ENCODE measurements at regions not wholly inside any gene's neighbourhood (a gene's known extent, or its start where the extent isn't known, plus 50 kb on each side); places are given as distances from the start of the nearest gene placed in this dataset.

GRCh38 chr16:65481956-65482355 lies 360.1 kb upstream of the CDH11 start:
- Histone ChIP-seq H3K27me3 (ENCODE audit: control insufficient read depth, insufficient read depth, low read length) (no peaks in the 10 kb centered on the region), H3K27ac (ENCODE audit: low read depth, low read length) (no peak overlapping the region), H3K4me3 (ENCODE audit: low read depth, low read length) (no peak overlapping the region), H3K36me3 (ENCODE audit: control insufficient read depth, insufficient read depth, low read length) (no peaks in the 10 kb centered on the region), H3K9me3 (ENCODE audit: control insufficient read depth, insufficient read depth, low read length) (no peaks in the 10 kb centered on the region), H3K4me1 (ENCODE audit: control insufficient read depth, insufficient read depth, low read length) (no peaks in the 10 kb centered on the region)
- DNase-seq (ENCODE audit: low read depth in 4 of 6, low spot score in 6 of 6) = no peak
- WGBS (ENCODE audit: insufficient coverage) = 86% methylated on average over 2 of the region's 4 CpGs

- WGBS (ENCODE audit: insufficient coverage) = 37% methylated on average over 7 of the region's 11 CpGs
- H3K27me3 ChIP-seq (ENCODE audit: control insufficient read depth, insufficient read depth, low read length) = no peaks in the 10 kb centered on the region
These were observed 358.6 kb upstream of the CDH11 start for GRCh38 chr16:65480281-65481091.

GRCh38 chr16:65476448-65476955 lies 354.6 kb upstream of the CDH11 start:
- no peak for DNase-seq (ENCODE audit: low read depth in 4 of 6, low spot score in 6 of 6)
- no peak overlapping the region for H3K4me3 ChIP-seq (ENCODE audit: low read depth, low read length)
- no peaks in the 10 kb centered on the region for H3K27me3 ChIP-seq (ENCODE audit: control insufficient read depth, insufficient read depth, low read length)
- H3K36me3 ChIP-seq (ENCODE audit: control insufficient read depth, insufficient read depth, low read length) = no peaks in the 10 kb centered on the region
- H3K27ac ChIP-seq (ENCODE audit: low read depth, low read length) = no peak overlapping the region
- H3K9me3 ChIP-seq (ENCODE audit: control insufficient read depth, insufficient read depth, low read length) = no peaks in the 10 kb centered on the region
- H3K4me1 ChIP-seq (ENCODE audit: control insufficient read depth, insufficient read depth, low read length) = no peaks in the 10 kb centered on the region
- WGBS (ENCODE audit: insufficient coverage) = 78% methylated on average over 1 of the region's 5 CpGs

More at GRCh38 chr16:65480281-65481091, 358.6 kb upstream of the CDH11 start:
- no peak overlapping the region for H3K27ac ChIP-seq (ENCODE audit: low read depth, low read length)
- no peaks in the 10 kb centered on the region for H3K36me3 ChIP-seq (ENCODE audit: control insufficient read depth, insufficient read depth, low read length)
- DNase-seq (ENCODE audit: low read depth in 4 of 6, low spot score in 6 of 6) = peak in 1 of 6 donors; percentile 24
- H3K4me1 ChIP-seq (ENCODE audit: control insufficient read depth, insufficient read depth, low read length) = no peaks in the 10 kb centered on the region
- H3K9me3 ChIP-seq (ENCODE audit: control insufficient read depth, insufficient read depth, low read length) = no peaks in the 10 kb centered on the region
- no peak overlapping the region for H3K4me3 ChIP-seq (ENCODE audit: low read depth, low read length)

- Histone ChIP-seq H3K36me3 (ENCODE audit: control insufficient read depth, insufficient read depth, low read length) (no peaks in the 10 kb centered on the region), H3K4me1 (ENCODE audit: control insufficient read depth, insufficient read depth, low read length) (no peaks in the 10 kb centered on the region), H3K9me3 (ENCODE audit: control insufficient read depth, insufficient read depth, low read length) (no peaks in the 10 kb centered on the region), H3K27ac (ENCODE audit: low read depth, low read length) (no peak overlapping the region), H3K4me3 (ENCODE audit: low read depth, low read length) (no peak overlapping the region), H3K27me3 (ENCODE audit: control insufficient read depth, insufficient read depth, low read length) (no peaks in the 10 kb centered on the region)
- DNase-seq (ENCODE audit: low read depth in 4 of 6, low spot score in 6 of 6) = no peak
- WGBS (ENCODE audit: insufficient coverage) = 71% methylated on average over 1 of the region's 3 CpGs
These were observed 351.8 kb upstream of the CDH11 start for GRCh38 chr16:65473699-65474098.

GRCh38 chr16:65469116-65469515 lies 347.3 kb upstream of the CDH11 start:
- Histone ChIP-seq H3K4me3 (ENCODE audit: low read depth, low read length) (no peak overlapping the region), H3K9me3 (ENCODE audit: control insufficient read depth, insufficient read depth, low read length) (no peaks in the 10 kb centered on the region), H3K27ac (ENCODE audit: low read depth, low read length) (no peak overlapping the region), H3K27me3 (ENCODE audit: control insufficient read depth, insufficient read depth, low read length) (no peaks in the 10 kb centered on the region), H3K4me1 (ENCODE audit: control insufficient read depth, insufficient read depth, low read length) (no peaks in the 10 kb centered on the region), H3K36me3 (ENCODE audit: control insufficient read depth, insufficient read depth, low read length) (no peaks in the 10 kb centered on the region)
- no peak for DNase-seq (ENCODE audit: low read depth in 4 of 6, low spot score in 6 of 6)
- no CpG with 5 or more reads among the region's 2 CpGs for WGBS (ENCODE audit: insufficient coverage)

GRCh38 chr16:65468133-65468532 lies 346.3 kb upstream of the CDH11 start:
- no peak overlapping the region for H3K27ac ChIP-seq (ENCODE audit: low read depth, low read length)
- no CpG with 5 or more reads among the region's 1 CpG for WGBS (ENCODE audit: insufficient coverage)
- DNase-seq (ENCODE audit: low read depth in 4 of 6, low spot score in 6 of 6) = no peak
- no peaks in the 10 kb centered on the region for H3K36me3 ChIP-seq (ENCODE audit: control insufficient read depth, insufficient read depth, low read length)
- no peaks in the 10 kb centered on the region for H3K4me1 ChIP-seq (ENCODE audit: control insufficient read depth, insufficient read depth, low read length)
- H3K27me3 ChIP-seq (ENCODE audit: control insufficient read depth, insufficient read depth, low read length) = no peaks in the 10 kb centered on the region
- no peaks in the 10 kb centered on the region for H3K9me3 ChIP-seq (ENCODE audit: control insufficient read depth, insufficient read depth, low read length)
- H3K4me3 ChIP-seq (ENCODE audit: low read depth, low read length) = no peak overlapping the region

- WGBS (ENCODE audit: insufficient coverage) = 83% methylated on average over 1 of the region's 3 CpGs
- Histone ChIP-seq H3K27me3 (ENCODE audit: control insufficient read depth, insufficient read depth, low read length) (no peaks in the 10 kb centered on the region), H3K9me3 (ENCODE audit: control insufficient read depth, insufficient read depth, low read length) (no peaks in the 10 kb centered on the region), H3K27ac (ENCODE audit: low read depth, low read length) (no peak overlapping the region), H3K36me3 (ENCODE audit: control insufficient read depth, insufficient read depth, low read length) (no peaks in the 10 kb centered on the region), H3K4me1 (ENCODE audit: control insufficient read depth, insufficient read depth, low read length) (no peaks in the 10 kb centered on the region), H3K4me3 (ENCODE audit: low read depth, low read length) (no peak overlapping the region)
- DNase-seq (ENCODE audit: low read depth in 4 of 6, low spot score in 6 of 6) = no peak
These were observed 341.9 kb upstream of the CDH11 start for GRCh38 chr16:65463652-65464260.

- Histone ChIP-seq H3K27me3 (ENCODE audit: control insufficient read depth, insufficient read depth, low read length) (no peaks in the 10 kb centered on the region), H3K4me3 (ENCODE audit: low read depth, low read length) (no peak overlapping the region), H3K9me3 (ENCODE audit: control insufficient read depth, insufficient read depth, low read length) (no peaks in the 10 kb centered on the region), H3K4me1 (ENCODE audit: control insufficient read depth, insufficient read depth, low read length) (no peaks in the 10 kb centered on the region), H3K27ac (ENCODE audit: low read depth, low read length) (no peak overlapping the region), H3K36me3 (ENCODE audit: control insufficient read depth, insufficient read depth, low read length) (no peaks in the 10 kb centered on the region)
- 92% methylated on average over 1 of the region's 2 CpGs for WGBS (ENCODE audit: insufficient coverage)
- DNase-seq (ENCODE audit: low read depth in 4 of 6, low spot score in 6 of 6) = no peak
These were observed 335.2 kb upstream of the CDH11 start for GRCh38 chr16:65457084-65457483.

- no peak overlapping the region for H3K4me3 ChIP-seq (ENCODE audit: low read depth, low read length)
- no peaks in the 10 kb centered on the region for H3K4me1 ChIP-seq (ENCODE audit: control insufficient read depth, insufficient read depth, low read length)
- no peaks in the 10 kb centered on the region for H3K36me3 ChIP-seq (ENCODE audit: control insufficient read depth, insufficient read depth, low read length)
- WGBS (ENCODE audit: insufficient coverage) = 88% methylated on average over 1 of the region's 4 CpGs
- H3K27ac ChIP-seq (ENCODE audit: low read depth, low read length) = no peak overlapping the region
- no peaks in the 10 kb centered on the region for H3K27me3 ChIP-seq (ENCODE audit: control insufficient read depth, insufficient read depth, low read length)
- DNase-seq (ENCODE audit: low read depth in 4 of 6, low spot score in 6 of 6) = peak in 1 of 6 donors; percentile 59
- no peaks in the 10 kb centered on the region for H3K9me3 ChIP-seq (ENCODE audit: control insufficient read depth, insufficient read depth, low read length)
These were observed 333.9 kb upstream of the CDH11 start for GRCh38 chr16:65455761-65456160.

- no peaks in the 10 kb centered on the region for H3K36me3 ChIP-seq (ENCODE audit: control insufficient read depth, insufficient read depth, low read length)
- no peaks in the 10 kb centered on the region for H3K9me3 ChIP-seq (ENCODE audit: control insufficient read depth, insufficient read depth, low read length)
- WGBS (ENCODE audit: insufficient coverage) = 56% methylated on average over 2 of the region's 2 CpGs
- no peaks in the 10 kb centered on the region for H3K27me3 ChIP-seq (ENCODE audit: control insufficient read depth, insufficient read depth, low read length)
- H3K4me1 ChIP-seq (ENCODE audit: control insufficient read depth, insufficient read depth, low read length) = no peaks in the 10 kb centered on the region
- peak in 1 of 6 donors; percentile 20 for DNase-seq (ENCODE audit: low read depth in 4 of 6, low spot score in 6 of 6)
- no peak overlapping the region for H3K27ac ChIP-seq (ENCODE audit: low read depth, low read length)
- H3K4me3 ChIP-seq (ENCODE audit: low read depth, low read length) = no peak overlapping the region
These were observed 331.8 kb upstream of the CDH11 start for GRCh38 chr16:65453646-65454045.
